HepG2 (cell line): ENCODE measurements at regions not wholly inside any gene's neighbourhood (a gene's known extent, or its start where the extent isn't known, plus 50 kb on each side); places are given as distances from the start of the nearest gene placed in this dataset.

Experiments used
- AKNA ChIP-seq: sonication (generic); formaldehyde crosslinking; IDR thresholded peaks from 2 replicates; pipeline ENCODE4 v1.4.0; 2020; ENCODE audit warnings: missing genetic modification reagents, borderline replicate concordance
- ARNT ChIP-seq: fragments of 450-650 bp; IDR thresholded peaks from 2 replicates; pipeline ENCODE4 v1.6.1; 2017
- ATF3 ChIP-seq: sonication (generic); formaldehyde crosslinking; IDR thresholded peaks from 2 replicates; pipeline ENCODE4 v1.4.0; 2020; ENCODE audit warnings: missing genetic modification reagents
- CTCF ChIP-seq: sonication (generic); formaldehyde crosslinking; IDR thresholded peaks from 2 replicates; pipeline ENCODE4 v1.5.0; 2020; ENCODE audit warnings: mild to moderate bottlenecking, missing genetic modification reagents, moderate library complexity
- HNF4G ChIP-seq, 2 experiments: sonication (generic) in 1 of 2; formaldehyde crosslinking in 1 of 2; IDR thresholded peaks; 2 replicates each; pipeline versions ENCODE4 v1.4.0 to v1.6.1; 2011 to 2020; ENCODE audit warnings: borderline replicate concordance in 2 of 2, low read depth in 2 of 2, mild to moderate bottlenecking in 2 of 2, low read length in 1 of 2, missing genetic modification reagents in 1 of 2, moderate library complexity in 1 of 2
- NFE2 ChIP-seq: sonication (generic); formaldehyde crosslinking; IDR thresholded peaks from 2 replicates; pipeline ENCODE4 v1.4.0; 2020; ENCODE audit warnings: missing genetic modification reagents
- POLR2A ChIP-seq, 2 experiments: IDR thresholded peaks; 2 replicates each; pipeline ENCODE4 v1.6.1; 2011; ENCODE audit warnings: low read depth in 2 of 2, low read length in 2 of 2, mild to moderate bottlenecking in 1 of 2, moderate library complexity in 1 of 2; ENCODE audit not compliant: insufficient read depth in 1 of 2
- REPIN1 ChIP-seq: sonication (generic); formaldehyde crosslinking; IDR thresholded peaks from 2 replicates; pipeline ENCODE4 v1.8.0; 2022; ENCODE audit warnings: missing genetic modification reagents, low read depth, mild to moderate bottlenecking, borderline replicate concordance
- REST ChIP-seq, 2 experiments: IDR thresholded peaks; 2 replicates each; pipeline ENCODE4 v1.6.1; 2011 to 2012; ENCODE audit warnings: low read length in 2 of 2, borderline replicate concordance in 1 of 2, low read depth in 1 of 2, mild to moderate bottlenecking in 1 of 2, moderate library complexity in 1 of 2
- RFX5 ChIP-seq: IDR thresholded peaks from 2 replicates; pipeline ENCODE4 v1.6.1; 2011; ENCODE audit warnings: low read depth, low read length, improper control_type of control experiment
- SOX13 ChIP-seq, 3 experiments: fragments of 450-650 bp in 1 of 3; sonication (generic) in 1 of 3; formaldehyde crosslinking in 1 of 3; IDR thresholded peaks in 2 of 3; conservative IDR thresholded peaks in 1 of 3; 2 replicates each; pipeline versions ENCODE4 v1.5.0 to v1.6.1; 2016 to 2020; ENCODE audit warnings: antibody characterized with exemption in 1 of 3, mild to moderate bottlenecking in 1 of 3, missing compliant biosample characterization in 1 of 3, missing genetic modification reagents in 1 of 3, moderate library complexity in 1 of 3
- ZNF740 ChIP-seq: sonication (generic); formaldehyde crosslinking; IDR thresholded peaks from 2 replicates; pipeline ENCODE4 v1.4.0; 2020; ENCODE audit warnings: missing genetic modification reagents

GRCh38 chr12:42932936-42933335 lies 343.4 kb upstream of the PRICKLE1 start:
- TF ChIP-seq POLR2A (IDR thresholded peaks at IDR 0.05; ENCODE audit: insufficient read depth in 1 of 2, low read depth in 2 of 2, low read length in 2 of 2) (no peak), RFX5 (no peak), ARNT (no peak), HNF4G (IDR thresholded peaks at IDR 0.05; ENCODE audit: borderline replicate concordance, low read depth, low read length) (no peak), HNF4G (CRISPR knock-in tag; IDR thresholded peaks at IDR 0.05; ENCODE audit: borderline replicate concordance, low read depth) (no peak), ATF3 (CRISPR knock-in tag) (no peak), SOX13 (IDR thresholded peaks at IDR 0.05) (no peak), SOX13 (CRISPR knock-in tag; conservative IDR thresholded peaks at IDR 0.05 in 1 of 2, IDR thresholded peaks at IDR 0.05 in 1 of 2) (no peak), NFE2 (CRISPR knock-in tag) (no peak), REST (IDR thresholded peaks at IDR 0.05; ENCODE audit: borderline replicate concordance in 1 of 2, low read depth in 1 of 2, low read length in 2 of 2) (no peak), CTCF (CRISPR knock-in tag) (no peak), AKNA (CRISPR knock-in tag) (no peak), ZNF740 (no peak), REPIN1 (CRISPR knock-in tag) (no peak)
